Panc1 (cell line): ENCODE measurements at regions not wholly inside any gene's neighbourhood (a gene's known extent, or its start where the extent isn't known, plus 50 kb on each side); places are given as distances from the start of the nearest gene placed in this dataset.
"Not testable (repeated sequence)": the region's sequence is repeated elsewhere in the genome, so short reads cannot be mapped to it uniquely, and the experiment has no call there.

Experiments
- POLR2AphosphoS5 ChIP-seq: IDR thresholded peaks from 2 replicates; pipeline ENCODE4 v1.6.1; 2012; ENCODE audit warnings: mild to moderate bottlenecking, low read depth, low read length, moderate library complexity
- TF ChIP-seq, protein P1 (sequence below): fragments of 450-650 bp; IDR thresholded peaks from 2 replicates; pipeline ENCODE4 v1.5.1; 2017; ENCODE audit warnings: mild to moderate bottlenecking
- TF ChIP-seq, protein P2 (sequence below), 2 experiments: IDR thresholded peaks; 2 replicates each; pipeline ENCODE4 v1.6.1; 2011 to 2012; ENCODE audit warnings: low read depth in 2 of 2, control low read depth in 1 of 2, low read length in 1 of 2, mild to moderate bottlenecking in 1 of 2, moderate library complexity in 1 of 2; ENCODE audit not compliant: insufficient read depth in 1 of 2

DNA sequence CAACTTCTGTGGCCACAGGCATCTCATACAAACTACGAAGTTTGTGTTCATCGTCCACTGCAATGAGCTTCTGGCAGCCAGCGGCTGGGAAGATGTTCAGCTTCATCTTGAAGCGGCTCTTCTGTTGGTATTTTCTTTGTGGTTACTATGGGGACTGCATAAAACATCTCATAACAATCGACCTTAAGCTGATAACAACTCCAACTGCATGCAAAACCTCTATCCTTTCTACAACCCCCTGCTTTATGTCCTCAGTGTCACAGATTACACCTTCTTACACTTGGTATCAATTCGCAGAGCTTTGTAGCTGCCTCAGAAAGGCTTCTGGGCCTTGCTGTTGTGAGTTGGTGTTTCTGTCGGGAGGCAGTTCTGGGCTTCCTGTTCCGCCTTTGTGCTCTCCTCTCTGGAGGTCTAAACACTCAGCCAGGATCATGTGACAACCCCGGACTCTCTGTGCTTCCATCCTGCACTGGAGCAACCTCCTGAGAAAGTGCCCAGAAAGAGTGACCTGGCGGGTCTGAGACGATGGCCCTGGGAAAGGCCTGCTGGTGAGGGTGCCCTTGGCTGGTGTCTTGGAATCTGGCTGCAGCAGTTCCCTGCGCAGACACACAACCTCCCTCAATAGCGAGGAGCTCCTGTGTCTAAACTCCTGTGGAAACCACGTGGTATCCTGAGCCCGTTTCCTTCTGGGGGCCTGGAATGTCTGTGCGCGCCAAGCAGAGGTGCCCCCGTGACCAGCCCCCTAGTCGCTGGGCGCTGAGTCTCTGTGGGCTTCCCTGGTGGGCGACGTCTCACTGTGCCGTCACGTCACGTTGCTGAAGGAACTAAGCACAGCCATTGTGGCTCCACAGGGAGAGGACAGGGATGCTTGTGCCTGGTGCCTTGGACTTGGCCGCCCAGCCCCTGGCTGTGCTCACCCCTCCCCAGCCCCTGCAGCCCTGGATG is 339.6 kb downstream of the ADGRD1 start:
- TF ChIP-seq, protein P1, sequence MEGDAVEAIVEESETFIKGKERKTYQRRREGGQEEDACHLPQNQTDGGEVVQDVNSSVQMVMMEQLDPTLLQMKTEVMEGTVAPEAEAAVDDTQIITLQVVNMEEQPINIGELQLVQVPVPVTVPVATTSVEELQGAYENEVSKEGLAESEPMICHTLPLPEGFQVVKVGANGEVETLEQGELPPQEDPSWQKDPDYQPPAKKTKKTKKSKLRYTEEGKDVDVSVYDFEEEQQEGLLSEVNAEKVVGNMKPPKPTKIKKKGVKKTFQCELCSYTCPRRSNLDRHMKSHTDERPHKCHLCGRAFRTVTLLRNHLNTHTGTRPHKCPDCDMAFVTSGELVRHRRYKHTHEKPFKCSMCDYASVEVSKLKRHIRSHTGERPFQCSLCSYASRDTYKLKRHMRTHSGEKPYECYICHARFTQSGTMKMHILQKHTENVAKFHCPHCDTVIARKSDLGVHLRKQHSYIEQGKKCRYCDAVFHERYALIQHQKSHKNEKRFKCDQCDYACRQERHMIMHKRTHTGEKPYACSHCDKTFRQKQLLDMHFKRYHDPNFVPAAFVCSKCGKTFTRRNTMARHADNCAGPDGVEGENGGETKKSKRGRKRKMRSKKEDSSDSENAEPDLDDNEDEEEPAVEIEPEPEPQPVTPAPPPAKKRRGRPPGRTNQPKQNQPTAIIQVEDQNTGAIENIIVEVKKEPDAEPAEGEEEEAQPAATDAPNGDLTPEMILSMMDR: not testable (repeated sequence)
- not testable (repeated sequence) for TF ChIP-seq POLR2AphosphoS5
- TF ChIP-seq, protein P2, sequence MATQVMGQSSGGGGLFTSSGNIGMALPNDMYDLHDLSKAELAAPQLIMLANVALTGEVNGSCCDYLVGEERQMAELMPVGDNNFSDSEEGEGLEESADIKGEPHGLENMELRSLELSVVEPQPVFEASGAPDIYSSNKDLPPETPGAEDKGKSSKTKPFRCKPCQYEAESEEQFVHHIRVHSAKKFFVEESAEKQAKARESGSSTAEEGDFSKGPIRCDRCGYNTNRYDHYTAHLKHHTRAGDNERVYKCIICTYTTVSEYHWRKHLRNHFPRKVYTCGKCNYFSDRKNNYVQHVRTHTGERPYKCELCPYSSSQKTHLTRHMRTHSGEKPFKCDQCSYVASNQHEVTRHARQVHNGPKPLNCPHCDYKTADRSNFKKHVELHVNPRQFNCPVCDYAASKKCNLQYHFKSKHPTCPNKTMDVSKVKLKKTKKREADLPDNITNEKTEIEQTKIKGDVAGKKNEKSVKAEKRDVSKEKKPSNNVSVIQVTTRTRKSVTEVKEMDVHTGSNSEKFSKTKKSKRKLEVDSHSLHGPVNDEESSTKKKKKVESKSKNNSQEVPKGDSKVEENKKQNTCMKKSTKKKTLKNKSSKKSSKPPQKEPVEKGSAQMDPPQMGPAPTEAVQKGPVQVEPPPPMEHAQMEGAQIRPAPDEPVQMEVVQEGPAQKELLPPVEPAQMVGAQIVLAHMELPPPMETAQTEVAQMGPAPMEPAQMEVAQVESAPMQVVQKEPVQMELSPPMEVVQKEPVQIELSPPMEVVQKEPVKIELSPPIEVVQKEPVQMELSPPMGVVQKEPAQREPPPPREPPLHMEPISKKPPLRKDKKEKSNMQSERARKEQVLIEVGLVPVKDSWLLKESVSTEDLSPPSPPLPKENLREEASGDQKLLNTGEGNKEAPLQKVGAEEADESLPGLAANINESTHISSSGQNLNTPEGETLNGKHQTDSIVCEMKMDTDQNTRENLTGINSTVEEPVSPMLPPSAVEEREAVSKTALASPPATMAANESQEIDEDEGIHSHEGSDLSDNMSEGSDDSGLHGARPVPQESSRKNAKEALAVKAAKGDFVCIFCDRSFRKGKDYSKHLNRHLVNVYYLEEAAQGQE (IDR thresholded peaks at IDR 0.05; ENCODE audit: insufficient read depth in 1 of 2, low read depth in 2 of 2, low read length in 1 of 2): not testable (repeated sequence)
